ENCODE measurements at regions not wholly inside any gene's neighbourhood (a gene's known extent, or its start where the extent isn't known, plus 50 kb on each side); places are given as distances from the start of the nearest gene placed in this dataset.

DNA sequence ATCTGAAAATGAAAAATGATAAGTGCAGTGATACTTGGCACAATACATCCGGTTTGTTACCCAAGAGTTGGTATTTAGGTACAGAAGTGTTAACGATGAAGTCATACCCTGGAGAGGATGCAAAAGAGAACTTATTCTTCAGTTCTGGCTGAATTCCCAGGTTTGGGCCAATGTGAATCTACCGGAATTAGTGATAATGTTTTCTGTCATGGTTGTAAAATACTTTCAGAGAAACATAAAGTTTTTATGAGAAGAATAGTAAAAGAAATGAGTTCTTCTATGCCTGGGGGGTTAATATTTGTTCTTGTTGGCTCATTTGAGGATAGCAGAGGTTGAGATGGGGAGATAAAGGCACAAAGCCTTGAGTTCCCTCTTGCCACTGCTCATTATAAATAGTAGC is 509.9 kb upstream of the POU3F2 start:
- H3F3A ChIP-seq (ENCODE audit: low read depth), result no peaks in the 10 kb centered on the region
- no peaks in the 10 kb centered on the region for H3K9me2 ChIP-seq (replicated peaks; ENCODE audit: low read depth, low read length)
- no peaks in the 10 kb centered on the region for H4K20me1 ChIP-seq (ENCODE audit: insufficient read depth, low read length, poor library complexity, severe bottlenecking)
- H3K4me3 ChIP-seq (ENCODE audit: low read length, poor library complexity, severe bottlenecking), result no peak overlapping the region
- H3K36me3 ChIP-seq (ENCODE audit: insufficient read depth, low read length), result no peaks in the 10 kb centered on the region
- no peaks in the 10 kb centered on the region for H3K4me1 ChIP-seq (ENCODE audit: insufficient read depth, low read length, poor library complexity, severe bottlenecking)
- TF ChIP-seq EZH2phosphoT487 (IDR thresholded peaks at IDR 0.05; ENCODE audit: borderline replicate concordance), result no peak
- TF ChIP-seq, protein P1, sequence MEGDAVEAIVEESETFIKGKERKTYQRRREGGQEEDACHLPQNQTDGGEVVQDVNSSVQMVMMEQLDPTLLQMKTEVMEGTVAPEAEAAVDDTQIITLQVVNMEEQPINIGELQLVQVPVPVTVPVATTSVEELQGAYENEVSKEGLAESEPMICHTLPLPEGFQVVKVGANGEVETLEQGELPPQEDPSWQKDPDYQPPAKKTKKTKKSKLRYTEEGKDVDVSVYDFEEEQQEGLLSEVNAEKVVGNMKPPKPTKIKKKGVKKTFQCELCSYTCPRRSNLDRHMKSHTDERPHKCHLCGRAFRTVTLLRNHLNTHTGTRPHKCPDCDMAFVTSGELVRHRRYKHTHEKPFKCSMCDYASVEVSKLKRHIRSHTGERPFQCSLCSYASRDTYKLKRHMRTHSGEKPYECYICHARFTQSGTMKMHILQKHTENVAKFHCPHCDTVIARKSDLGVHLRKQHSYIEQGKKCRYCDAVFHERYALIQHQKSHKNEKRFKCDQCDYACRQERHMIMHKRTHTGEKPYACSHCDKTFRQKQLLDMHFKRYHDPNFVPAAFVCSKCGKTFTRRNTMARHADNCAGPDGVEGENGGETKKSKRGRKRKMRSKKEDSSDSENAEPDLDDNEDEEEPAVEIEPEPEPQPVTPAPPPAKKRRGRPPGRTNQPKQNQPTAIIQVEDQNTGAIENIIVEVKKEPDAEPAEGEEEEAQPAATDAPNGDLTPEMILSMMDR (conservative IDR thresholded peaks at IDR 0.05; ENCODE audit: low read length), result no peak
- H3K9me3 ChIP-seq (ENCODE audit: insufficient read depth, low read depth, low read length), result no peaks in the 10 kb centered on the region
- H3K27me3 ChIP-seq (ENCODE audit: insufficient read depth, low read length, poor library complexity, severe bottlenecking), result no peaks in the 10 kb centered on the region
- no peak overlapping the region for H2AFZ ChIP-seq (ENCODE audit: low read length)
- H3K4me2 ChIP-seq (ENCODE audit: low read depth, low read length, poor library complexity, severe bottlenecking), result no peak overlapping the region
- H3K79me2 ChIP-seq (ENCODE audit: insufficient read depth, low read length), result no peaks in the 10 kb centered on the region
- no peak overlapping the region for H3K9ac ChIP-seq (ENCODE audit: low read depth, low read length, poor library complexity, severe bottlenecking)

DNA sequence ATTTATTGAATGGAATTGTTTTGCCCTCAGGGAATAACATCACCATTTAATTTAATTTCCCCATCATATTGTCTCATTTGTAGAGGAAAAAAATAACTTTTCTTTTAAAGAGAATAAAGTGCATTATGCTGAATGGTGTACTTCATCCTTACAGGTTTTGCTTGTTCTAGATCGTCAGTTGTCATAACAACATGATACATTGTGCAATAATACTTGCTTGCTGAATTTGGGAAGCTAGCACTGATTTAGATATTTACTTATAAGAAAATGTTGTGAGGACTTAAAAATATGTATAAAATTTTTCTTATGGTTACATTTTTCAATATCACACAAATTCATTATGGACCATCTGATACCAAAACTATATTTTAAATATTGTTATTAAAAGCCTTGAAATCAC is 509.0 kb upstream of the POU3F2 start:
- Histone ChIP-seq H3K4me3 (ENCODE audit: low read length, poor library complexity, severe bottlenecking) (no peak overlapping the region), H3K79me2 (ENCODE audit: insufficient read depth, low read length) (no peaks in the 10 kb centered on the region), H3K9me3 (ENCODE audit: insufficient read depth, low read depth, low read length) (no peaks in the 10 kb centered on the region), H3F3A (ENCODE audit: low read depth) (no peaks in the 10 kb centered on the region), H3K4me2 (ENCODE audit: low read depth, low read length, poor library complexity, severe bottlenecking) (no peak overlapping the region), H3K9me2 (replicated peaks; ENCODE audit: low read depth, low read length) (no peaks in the 10 kb centered on the region), H2AFZ (ENCODE audit: low read length) (no peak overlapping the region), H4K20me1 (ENCODE audit: insufficient read depth, low read length, poor library complexity, severe bottlenecking) (no peaks in the 10 kb centered on the region), H3K27me3 (ENCODE audit: insufficient read depth, low read length, poor library complexity, severe bottlenecking) (no peaks in the 10 kb centered on the region), H3K9ac (ENCODE audit: low read depth, low read length, poor library complexity, severe bottlenecking) (no peak overlapping the region), H3K4me1 (ENCODE audit: insufficient read depth, low read length, poor library complexity, severe bottlenecking) (no peaks in the 10 kb centered on the region), H3K36me3 (ENCODE audit: insufficient read depth, low read length) (no peaks in the 10 kb centered on the region)
- TF ChIP-seq, protein P1 (conservative IDR thresholded peaks at IDR 0.05; ENCODE audit: low read length), result no peak
- TF ChIP-seq EZH2phosphoT487 (IDR thresholded peaks at IDR 0.05; ENCODE audit: borderline replicate concordance), result no peak

DNA sequence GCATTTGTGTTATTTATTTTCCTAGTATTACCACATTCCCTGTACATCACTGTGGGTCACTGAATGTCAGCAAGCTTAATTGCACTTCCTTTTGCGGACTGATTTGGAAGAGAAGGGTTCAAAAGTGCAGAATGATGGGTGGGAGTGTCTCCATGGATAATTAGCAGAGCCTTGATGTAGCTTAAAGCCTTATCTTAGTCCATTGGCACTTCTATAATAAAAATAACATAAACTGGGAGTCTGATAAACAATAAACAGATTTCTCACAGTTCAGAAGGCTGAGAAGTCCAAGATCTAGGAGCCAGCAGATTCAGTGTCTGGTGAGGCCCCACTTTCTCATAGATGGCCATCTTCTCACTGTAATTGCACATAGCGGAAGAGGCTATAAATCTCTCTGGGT is 501.1 kb upstream of the POU3F2 start:
- TF ChIP-seq, protein P1 (conservative IDR thresholded peaks at IDR 0.05; ENCODE audit: low read length), result no peak
- no peak for TF ChIP-seq EZH2phosphoT487 (IDR thresholded peaks at IDR 0.05; ENCODE audit: borderline replicate concordance)

More for the DNA sequence above, 501.1 kb upstream of the POU3F2 start:
- Histone ChIP-seq H3K36me3 (ENCODE audit: insufficient read depth, low read length) (no peaks in the 10 kb centered on the region), H4K20me1 (ENCODE audit: insufficient read depth, low read length, poor library complexity, severe bottlenecking) (no peaks in the 10 kb centered on the region), H3K9me3 (ENCODE audit: insufficient read depth, low read depth, low read length) (no peaks in the 10 kb centered on the region), H3F3A (ENCODE audit: low read depth) (no peaks in the 10 kb centered on the region), H3K27me3 (ENCODE audit: insufficient read depth, low read length, poor library complexity, severe bottlenecking) (no peaks in the 10 kb centered on the region), H3K9me2 (replicated peaks; ENCODE audit: low read depth, low read length) (no peaks in the 10 kb centered on the region), H3K4me2 (ENCODE audit: low read depth, low read length, poor library complexity, severe bottlenecking) (no peak overlapping the region), H2AFZ (ENCODE audit: low read length) (no peak overlapping the region), H3K4me1 (ENCODE audit: insufficient read depth, low read length, poor library complexity, severe bottlenecking) (no peaks in the 10 kb centered on the region), H3K79me2 (ENCODE audit: insufficient read depth, low read length) (no peaks in the 10 kb centered on the region), H3K4me3 (ENCODE audit: low read length, poor library complexity, severe bottlenecking) (no peak overlapping the region), H3K9ac (ENCODE audit: low read depth, low read length, poor library complexity, severe bottlenecking) (no peak overlapping the region)
